A172 (cell line): ENCODE measurements at regions not wholly inside any gene's neighbourhood (a gene's known extent, or its start where the extent isn't known, plus 50 kb on each side); places are given as distances from the start of the nearest gene placed in this dataset.

Experiments used
- DNase-seq: peaks from one replicate; pipeline ENCODE4 v3.0.0-alpha.2; 2015; ENCODE audit warnings: low spot score

- no peak for DNase-seq
Measured at GRCh38 chr5:162324328-162324727, 256.8 kb downstream of the GABRG2 start.

GRCh38 chr5:162325143-162325727 is 257.7 kb downstream of the GABRG2 start:
- no peak for DNase-seq

GRCh38 chr5:162334944-162335343 is 267.4 kb downstream of the GABRG2 start:
- no peak for DNase-seq

- DNase-seq = no peak
Measured at GRCh38 chr5:162360373-162360931, 292.9 kb downstream of the GABRG2 start.

- no peak for DNase-seq
Measured at GRCh38 chr5:162372256-162372655, 304.7 kb downstream of the GABRG2 start.

- DNase-seq = no peak
Measured at GRCh38 chr5:162377895-162378294, 310.3 kb downstream of the GABRG2 start.

GRCh38 chr5:162382839-162383238 is 315.3 kb downstream of the GABRG2 start:
- DNase-seq = no peak

- DNase-seq = no peak
Measured at GRCh38 chr5:162384225-162384624, 316.7 kb downstream of the GABRG2 start.

GRCh38 chr5:162391833-162392232 is 324.3 kb downstream of the GABRG2 start:
- no peak for DNase-seq

GRCh38 chr5:162392336-162392735 is 324.8 kb downstream of the GABRG2 start:
- no peak for DNase-seq

- no peak for DNase-seq
Measured at GRCh38 chr5:162393534-162393933, 326.0 kb downstream of the GABRG2 start.

- DNase-seq = no peak
Measured at GRCh38 chr5:162407614-162408013, 340.0 kb downstream of the GABRG2 start.

- DNase-seq = no peak
Measured at GRCh38 chr5:162410365-162410764, 342.8 kb downstream of the GABRG2 start.

- DNase-seq = no peak
Measured at GRCh38 chr5:162429142-162429541, 361.6 kb downstream of the GABRG2 start.

GRCh38 chr5:162434281-162434680 is 366.7 kb downstream of the GABRG2 start:
- DNase-seq = no peak

GRCh38 chr5:162436055-162436454 is 368.5 kb downstream of the GABRG2 start:
- DNase-seq = no peak

- no peak for DNase-seq
Measured at GRCh38 chr5:162444129-162444762, 376.7 kb downstream of the GABRG2 start.

GRCh38 chr5:162456086-162456485 is 388.5 kb downstream of the GABRG2 start:
- no peak for DNase-seq

- DNase-seq = no peak
Measured at GRCh38 chr5:162466011-162466410, 398.4 kb downstream of the GABRG2 start.

- no peak for DNase-seq
Measured at GRCh38 chr5:162473041-162473714, 405.6 kb downstream of the GABRG2 start.

GRCh38 chr5:162474239-162474638 is 406.7 kb downstream of the GABRG2 start:
- DNase-seq = no peak

GRCh38 chr5:162484095-162484494 is 416.5 kb downstream of the GABRG2 start:
- DNase-seq = no peak

GRCh38 chr5:162484986-162485385 is 417.4 kb downstream of the GABRG2 start:
- no peak for DNase-seq
